GM19025 (cell line): ENCODE measurements at regions not wholly inside any gene's neighbourhood (a gene's known extent, or its start where the extent isn't known, plus 50 kb on each side); places are given as distances from the start of the nearest gene placed in this dataset.

Source experiments
- ATAC-seq: cut with Tn5 transposase; IDR thresholded peaks from one replicate; pipeline ENCODE4 v1.9.1; 2021; ENCODE audit warnings: mild to moderate bottlenecking, low read depth, moderate library complexity; ENCODE audit not compliant: unreplicated experiment

DNA sequence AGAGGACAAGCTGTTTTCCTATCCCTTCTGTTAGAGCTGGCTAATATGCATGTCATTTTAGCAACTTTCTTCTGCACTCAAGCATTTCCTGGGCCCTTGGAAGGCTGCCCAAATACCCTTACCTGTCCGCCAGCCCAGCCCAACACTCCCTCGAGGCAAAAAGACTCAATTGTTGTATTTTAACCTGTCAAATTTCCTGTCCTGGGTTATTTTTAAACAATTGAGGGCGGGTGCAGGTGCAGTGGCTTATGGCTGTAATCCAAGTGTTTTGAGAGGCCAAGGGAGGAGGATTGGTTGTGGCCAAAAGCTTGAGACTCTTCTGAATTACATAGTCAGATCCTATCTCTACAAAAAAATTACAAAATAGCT, 125.0 kb upstream of the ARHGAP28 start:
- no peak for ATAC-seq

DNA sequence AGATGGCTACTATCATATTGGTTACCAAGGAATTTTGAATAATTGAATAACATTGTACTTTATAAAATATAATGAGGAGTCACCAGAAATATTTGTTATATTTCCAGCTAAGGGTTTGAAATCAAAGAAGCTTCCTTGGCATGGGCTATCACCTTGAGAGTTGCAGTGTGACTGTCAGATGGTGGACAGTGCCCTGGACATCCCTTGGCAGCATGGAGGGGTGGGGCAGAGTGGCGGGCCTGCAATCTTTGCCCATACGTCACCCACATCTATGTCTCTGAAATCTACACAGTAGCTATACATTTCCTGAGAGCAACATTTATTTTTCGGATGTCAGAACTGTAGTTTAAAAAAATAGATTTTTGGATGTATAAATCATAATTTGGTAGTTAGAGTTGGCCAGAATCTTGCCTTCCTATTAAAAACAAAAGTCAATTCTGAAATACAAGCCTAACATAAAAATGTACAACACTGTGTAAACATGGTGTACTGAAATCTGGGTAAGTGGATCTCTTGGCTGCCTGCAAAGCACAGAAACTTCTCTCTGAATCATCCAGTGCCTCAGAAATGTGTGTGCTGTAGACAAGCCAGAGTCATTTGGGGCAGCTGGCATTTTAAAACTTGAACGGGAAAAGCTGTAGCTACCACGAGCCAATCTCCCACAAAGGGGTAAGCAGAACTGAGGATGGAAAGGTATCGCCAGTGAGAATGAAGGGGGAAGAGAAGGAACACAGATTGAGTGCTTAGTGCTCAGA, 124.2 kb upstream of the ARHGAP28 start:
- ATAC-seq: no peak

DNA sequence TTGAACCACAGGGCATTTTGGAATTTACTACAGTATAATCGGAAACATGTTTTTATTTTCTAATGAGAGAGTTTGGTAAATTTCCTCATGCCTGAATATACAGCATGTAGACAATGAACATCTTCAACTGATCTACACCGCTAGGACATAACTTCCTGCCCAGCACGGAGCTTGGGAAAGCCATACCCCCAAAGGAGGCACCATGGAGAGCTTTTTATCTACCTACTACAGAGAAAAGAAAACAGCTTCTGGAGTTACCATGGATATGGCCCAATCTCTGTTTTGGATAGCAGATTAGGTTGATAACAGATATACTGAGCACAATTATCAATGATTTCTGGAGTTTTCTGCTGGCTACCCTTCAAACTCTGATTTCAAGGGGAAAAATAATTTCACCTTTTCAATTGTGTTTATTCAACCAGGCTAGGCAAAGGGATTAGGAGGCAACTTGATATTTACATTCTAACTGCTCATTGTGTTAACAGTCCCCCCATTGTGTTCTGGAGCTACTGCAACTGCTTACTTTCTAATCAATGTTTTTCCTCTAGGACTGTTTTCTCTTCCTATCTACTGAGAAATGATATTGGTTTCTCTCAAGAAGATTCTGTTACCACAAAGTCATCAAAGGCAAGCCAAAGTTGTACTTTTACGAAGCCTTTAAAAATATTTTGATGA, 123.0 kb upstream of the ARHGAP28 start:
- no peak for ATAC-seq

DNA sequence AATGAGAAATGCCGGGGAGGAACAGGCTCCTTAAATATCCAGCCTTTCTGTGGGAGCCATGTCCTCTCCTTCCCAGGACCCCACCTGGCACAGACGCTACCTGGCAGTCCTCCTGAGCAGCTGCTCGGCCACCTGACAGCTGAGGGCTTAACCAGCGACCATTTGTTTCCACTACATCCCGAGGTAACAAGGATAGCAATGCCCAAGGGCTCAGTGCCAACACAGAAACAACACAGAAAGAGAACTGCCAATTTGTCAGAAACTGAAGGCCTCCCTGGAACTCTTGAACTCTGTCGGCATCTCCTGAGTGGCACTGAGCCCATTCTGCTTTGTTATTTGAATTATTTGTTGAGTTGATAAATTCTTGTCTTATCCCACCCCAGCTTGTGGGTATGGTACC, 122.2 kb upstream of the ARHGAP28 start:
- no peak for ATAC-seq

DNA sequence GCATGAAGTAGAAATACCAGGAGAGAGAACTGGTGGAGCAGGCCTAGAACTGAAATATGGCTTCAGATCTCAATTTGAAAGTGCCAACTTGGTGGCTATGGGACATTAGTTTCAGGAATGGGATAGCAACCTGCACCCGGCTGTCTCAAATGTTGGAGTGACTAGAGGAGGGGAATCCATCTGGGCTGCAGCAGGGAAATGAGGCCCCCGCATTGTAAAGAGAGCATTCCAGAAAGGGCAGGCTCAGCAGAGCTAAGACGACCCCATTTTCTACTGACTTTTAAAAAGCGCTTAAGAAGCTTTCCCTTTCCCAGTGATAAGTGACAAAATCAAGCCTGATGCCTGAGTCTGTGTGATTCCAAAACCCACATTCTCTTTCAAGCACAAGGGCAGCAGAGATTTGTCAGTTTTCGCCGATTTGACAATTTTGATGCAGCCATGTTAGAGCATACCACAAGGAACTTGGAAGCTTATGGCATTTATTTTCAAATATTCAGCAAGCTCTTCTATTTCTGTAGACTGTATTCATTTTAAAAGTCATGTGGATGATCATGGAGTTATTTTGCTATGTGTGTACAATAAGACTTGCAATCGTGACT, 119.8 kb upstream of the ARHGAP28 start:
- ATAC-seq: no peak

DNA sequence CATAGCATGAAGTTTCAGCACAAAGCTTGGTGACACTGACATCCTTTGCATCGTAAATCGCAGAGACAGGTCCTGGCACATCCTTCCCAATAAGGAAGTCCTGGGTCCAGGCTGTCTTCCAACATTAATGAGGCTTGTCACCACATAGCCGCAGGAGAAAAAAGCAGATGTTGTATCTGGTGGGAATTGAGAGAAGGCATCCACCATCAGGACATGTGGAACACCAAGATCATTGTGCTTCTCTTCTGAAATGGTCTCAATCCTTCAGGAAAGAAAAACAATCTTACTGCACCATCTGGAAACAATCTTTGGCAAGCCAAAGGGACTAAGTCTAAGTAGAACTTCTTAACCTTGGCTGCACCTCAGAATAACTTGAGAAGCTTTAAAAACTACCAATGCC, 119.0 kb upstream of the ARHGAP28 start:
- ATAC-seq: no peak

DNA sequence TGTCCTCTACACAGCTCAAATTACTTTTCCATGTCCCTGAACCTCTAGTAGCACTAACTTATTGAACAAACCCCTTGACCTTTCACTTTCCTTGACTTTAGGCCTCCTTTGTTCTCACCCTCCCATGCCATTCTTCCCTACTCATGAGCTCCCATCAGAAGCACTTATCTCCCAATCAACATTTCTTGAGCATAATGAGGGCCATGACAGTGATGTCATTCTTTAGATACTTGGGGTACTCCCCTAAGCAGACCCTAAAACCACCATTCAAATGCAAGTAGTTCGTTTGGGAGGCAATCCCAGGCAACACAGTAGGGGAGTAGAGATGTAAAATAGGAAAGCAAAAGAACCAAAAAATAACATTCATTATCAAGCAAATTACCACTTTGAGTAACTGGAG, 115.9 kb upstream of the ARHGAP28 start:
- ATAC-seq: no peak

DNA sequence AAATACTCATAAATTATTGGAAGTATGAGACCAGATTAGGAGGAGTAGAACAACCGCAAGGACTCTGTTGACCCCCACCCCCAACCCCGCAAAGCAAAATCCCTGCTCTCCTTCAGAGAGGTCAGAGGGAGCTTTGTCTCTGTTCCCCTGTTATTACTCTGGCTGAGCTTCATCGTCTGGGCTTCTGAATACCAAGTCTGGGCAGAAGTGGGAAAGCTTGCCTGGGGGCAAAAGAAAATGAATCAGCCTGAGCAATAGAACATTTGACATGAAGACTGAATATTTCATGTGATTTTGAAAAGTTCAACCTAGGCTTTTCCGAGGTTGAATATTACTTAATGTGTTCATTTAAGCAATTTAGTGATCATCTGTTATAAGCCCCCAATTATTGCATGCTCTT, 114.6 kb upstream of the ARHGAP28 start:
- no peak for ATAC-seq

DNA sequence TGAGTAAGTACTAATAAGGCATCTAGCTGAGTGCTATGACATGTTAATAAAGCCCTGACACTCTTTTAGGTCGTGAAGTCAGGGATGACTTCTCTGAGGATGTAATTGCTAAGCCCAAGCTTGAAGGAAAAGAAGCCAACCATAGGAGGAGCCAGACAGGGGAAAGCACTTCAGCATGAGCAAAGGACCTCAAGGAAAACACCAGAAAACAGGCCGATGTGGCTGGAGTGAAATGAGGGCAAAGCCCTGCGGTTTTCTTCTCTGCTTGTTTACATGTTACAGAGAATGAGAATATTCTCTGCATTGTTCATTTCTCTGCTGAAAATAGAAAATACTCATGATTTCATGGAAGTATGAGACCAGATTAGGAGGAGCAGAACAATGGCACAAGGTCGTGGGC, 112.5 kb upstream of the ARHGAP28 start:
- no peak for ATAC-seq

DNA sequence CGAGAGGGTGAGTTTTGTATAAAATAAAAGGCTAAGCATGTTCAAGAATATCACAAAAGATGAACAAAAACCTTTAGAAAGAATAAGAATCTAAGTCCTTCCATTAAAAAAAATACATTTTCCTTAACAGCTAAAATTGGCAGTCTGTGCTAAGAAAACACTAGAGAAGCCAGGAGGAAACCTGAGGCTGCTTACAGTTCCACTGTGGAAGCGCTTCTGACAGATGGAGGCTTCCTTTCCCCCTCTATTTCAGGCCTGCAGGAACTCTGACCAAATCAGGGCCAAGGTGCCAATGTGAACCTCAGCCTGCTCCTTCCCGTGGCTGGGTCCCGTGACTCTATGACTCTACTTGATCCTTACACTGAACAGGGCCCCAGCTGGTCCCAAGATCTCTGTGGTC, 108.1 kb upstream of the ARHGAP28 start:
- ATAC-seq: no peak

DNA sequence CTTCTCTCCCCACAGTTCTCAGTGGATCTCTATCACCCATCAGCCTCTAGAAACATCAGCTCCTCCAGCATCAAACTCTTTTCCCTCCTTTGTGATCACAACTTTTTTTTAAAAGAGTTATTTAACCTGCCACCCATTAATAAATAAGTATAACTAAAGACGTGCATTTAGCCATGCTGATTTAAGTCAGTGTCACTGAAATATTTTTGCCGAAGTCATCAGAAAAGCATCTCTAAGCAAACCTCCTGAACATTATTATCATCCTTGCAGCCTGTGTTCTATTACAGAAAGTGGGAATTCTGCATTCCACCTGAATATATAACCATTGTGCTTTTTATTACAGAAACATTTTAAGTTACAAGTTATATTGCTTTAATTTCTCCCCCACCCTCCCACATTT, 106.2 kb upstream of the ARHGAP28 start:
- no peak for ATAC-seq

DNA sequence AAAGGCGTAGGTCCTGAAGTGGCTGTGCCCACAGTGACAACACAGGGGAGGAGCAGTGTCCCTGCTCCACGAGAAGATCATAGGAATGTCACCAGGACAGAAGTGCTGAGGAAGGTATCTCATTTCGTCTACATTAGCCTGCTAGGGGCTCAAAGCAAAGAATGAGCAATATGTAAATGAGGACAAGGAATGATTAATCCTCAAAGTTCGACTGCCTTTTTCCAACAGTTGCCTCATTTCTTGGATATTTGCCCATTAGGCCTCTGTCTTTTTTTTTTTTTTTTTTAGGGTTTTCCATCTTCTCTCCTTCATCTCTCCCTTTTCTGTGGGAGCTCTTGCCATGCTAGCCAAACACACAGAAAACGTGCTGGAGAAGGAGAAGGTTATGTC, 105.2 kb upstream of the ARHGAP28 start:
- ATAC-seq: no peak

DNA sequence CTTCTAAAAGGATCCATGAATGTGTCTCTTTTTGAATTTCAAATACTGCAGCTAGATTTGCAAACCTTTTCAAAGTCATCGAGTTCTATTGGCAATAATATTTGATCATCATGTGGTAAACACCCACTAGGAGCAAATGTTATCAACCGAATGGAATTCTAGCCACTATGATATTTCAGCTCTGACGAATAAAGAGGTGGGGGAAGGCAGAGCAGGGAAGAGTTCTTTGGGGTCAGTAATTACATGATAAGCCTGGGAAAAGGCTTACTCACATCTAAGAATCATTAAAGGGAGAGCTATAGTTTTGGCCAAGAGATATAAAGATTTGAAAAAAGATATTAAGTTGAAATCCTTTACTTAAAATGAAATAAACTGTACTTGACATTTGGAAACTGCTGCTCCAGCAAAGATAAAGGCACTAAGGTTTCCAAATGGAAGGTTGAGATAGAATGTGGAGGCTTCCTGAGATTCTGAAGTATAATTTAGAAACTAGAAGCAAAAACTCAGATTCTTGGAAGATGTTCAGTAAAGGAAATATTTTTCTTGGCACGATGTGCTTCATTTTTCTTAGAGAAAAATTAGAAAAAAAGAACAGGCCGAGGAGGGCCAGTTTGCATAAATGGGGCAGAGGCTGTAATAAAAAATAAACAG, 104.7 kb upstream of the ARHGAP28 start:
- no peak for ATAC-seq

DNA sequence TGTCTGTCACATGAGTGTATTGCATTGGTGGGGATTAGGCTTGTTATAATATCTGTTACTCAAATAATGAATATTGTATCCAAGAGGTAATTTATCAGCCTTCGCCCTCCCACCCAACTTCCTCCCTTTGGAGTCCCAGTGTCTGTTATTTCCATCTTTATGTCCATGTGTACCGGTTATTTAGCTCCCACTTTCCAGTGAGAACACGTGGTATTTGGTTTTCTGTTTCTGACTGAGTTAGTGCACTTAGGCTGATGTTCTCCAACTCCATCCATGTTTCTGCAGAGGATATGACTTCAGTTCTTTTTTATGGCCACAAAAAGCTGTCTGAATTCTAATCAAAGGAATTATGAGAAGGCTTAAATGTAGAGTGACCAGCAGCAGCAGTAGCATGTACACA, 104.0 kb upstream of the ARHGAP28 start:
- ATAC-seq: no peak

DNA sequence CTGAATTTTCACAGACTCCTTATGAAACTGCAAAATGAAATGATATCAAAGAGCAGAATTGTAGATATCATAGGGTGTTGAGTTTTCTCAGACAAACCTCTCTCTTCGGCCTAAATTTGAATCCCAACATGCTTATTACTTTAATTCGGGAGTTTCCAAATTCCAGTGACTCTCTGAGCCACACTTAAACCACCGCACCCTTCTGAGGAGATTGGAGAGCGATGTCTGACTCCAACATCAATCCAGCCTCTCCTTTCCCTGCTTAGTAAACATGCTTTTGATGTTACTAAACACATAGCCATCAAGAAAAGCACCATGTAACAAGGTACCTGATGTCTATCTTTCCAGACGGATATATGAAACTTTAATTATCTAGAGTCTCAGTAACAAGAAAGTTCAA, 103.1 kb upstream of the ARHGAP28 start:
- no peak for ATAC-seq

DNA sequence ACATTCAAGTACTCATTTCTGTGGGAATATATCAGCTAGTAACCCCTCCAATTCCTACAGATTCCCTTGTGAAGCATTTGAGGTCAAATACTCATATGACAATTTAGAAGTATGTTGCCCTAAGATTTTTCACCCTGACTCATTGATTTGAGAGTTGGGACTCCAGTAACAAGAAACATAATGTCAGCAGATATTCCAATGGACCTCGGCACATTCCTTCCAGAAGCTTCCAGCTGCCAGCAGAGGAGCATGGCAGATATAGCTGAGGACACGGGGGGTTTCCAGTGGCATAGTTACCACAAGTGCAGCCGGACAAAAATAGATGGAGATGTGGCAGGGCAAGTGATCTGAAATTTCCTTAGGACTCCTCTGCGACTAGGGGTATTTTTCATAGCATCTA, 101.9 kb upstream of the ARHGAP28 start:
- ATAC-seq: no peak

DNA sequence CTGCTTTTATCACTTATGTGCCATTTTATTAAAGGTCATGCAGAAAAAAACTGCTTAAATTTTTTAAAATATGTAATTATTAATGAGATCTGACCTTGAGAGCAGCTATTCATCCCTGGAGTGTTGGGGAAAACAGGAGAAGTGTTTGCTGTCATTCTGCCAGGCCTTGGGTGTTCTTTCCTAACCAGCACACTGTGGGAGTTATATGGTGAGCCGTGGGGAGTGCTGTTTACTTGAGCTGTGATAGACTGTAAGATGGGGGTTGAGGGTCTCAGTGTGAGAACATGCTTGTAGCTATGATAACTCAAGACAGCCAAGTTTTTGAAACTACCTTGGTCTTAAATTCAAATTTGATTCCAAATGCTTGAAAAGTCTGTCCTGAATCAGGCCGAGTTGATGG, 101.3 kb upstream of the ARHGAP28 start:
- ATAC-seq: no peak

DNA sequence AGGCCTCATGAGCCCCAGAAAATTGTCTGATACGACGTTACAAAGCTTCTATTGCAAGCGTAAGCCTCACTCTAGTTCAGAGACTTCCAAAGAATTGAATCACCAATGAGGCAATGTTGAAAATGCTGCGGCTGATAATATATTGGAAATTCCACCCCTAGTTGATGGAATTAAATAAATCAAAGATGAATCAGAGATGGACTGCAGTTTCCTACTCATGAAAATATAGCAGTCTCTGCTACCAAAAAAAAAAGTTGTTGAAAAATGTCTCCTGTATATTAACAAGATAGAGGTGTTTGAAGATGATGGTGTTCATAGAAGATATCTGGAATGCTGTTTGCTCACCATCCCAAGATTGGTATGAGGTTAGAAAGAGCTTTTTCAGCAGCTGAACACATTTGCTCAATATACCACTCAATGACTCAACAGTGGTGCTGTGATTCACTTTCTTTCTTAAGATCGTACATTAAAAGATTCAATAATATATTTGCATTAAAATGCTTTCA, 99.8 kb upstream of the ARHGAP28 start:
- ATAC-seq: no peak

DNA sequence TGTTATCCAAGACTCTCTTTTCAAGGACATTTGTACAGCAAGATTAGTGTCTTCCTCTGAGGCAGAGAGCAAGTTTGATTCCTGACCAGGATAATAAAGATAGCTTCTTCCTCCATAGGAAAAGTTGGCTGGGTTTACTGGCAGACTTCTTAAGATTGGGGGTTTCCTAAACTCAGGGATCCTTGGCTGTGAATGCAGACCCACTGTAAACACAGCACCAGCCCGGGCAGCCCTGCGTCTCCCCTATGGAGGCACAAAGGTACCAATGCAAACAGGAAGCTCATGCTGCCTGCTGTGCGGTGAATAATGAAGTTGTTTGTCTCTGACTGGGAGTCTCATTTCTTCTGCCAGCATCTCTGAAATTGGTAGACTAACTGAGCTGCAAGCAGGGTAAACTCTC, 96.2 kb upstream of the ARHGAP28 start:
- no peak for ATAC-seq

DNA sequence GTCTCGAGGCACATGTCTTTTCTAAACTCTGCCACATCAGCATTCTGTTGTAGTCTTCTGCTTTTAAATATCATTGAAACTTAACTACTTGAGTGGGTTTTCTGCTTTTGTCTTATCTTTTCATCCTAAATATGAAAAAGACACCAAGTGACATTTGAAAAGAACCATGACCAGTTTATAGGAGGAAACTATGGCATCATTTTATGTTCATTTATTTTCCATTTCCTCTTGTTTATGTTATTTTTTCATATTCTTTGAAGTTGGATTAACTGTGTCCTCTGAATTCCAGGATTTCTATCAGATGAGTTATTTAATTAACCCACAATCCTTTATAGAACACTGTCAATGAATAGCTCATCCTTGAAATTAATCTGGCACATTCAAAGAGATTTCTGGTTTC, 93.4 kb upstream of the ARHGAP28 start:
- no peak for ATAC-seq

DNA sequence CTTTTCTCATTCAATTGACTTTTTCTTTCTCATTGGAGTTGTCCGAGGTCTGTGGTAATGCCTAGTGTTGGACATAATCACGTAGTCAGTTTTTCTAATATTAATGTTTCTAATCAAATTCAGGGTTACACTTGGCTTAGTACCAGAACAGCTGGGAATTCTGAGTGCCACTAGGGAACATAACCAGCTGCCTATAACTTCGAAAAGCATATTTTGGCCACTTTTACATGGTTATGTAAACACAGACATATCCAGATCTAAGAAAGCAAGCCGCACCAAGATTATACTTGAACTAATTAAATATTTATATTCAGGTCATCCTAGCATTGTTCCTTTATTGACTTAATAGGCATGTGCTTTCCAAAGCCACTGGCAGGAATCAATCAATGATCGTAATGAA, 91.1 kb upstream of the ARHGAP28 start:
- no peak for ATAC-seq
